DMS153 (cell line): ENCODE measurements at regions not wholly inside any gene's neighbourhood (a gene's known extent, or its start where the extent isn't known, plus 50 kb on each side); places are given as distances from the start of the nearest gene placed in this dataset.

Experiments used
- DNase-seq: peaks from one replicate; lab custom pipeline; 2025; lab: John Stamatoyannopoulos, UW

GRCh38 chr6:147757291-147757690 is 248.8 kb downstream of the SAMD5 start:
- no peak for DNase-seq

- no peak for DNase-seq
These were observed 249.8 kb downstream of the SAMD5 start for GRCh38 chr6:147758303-147758702.

GRCh38 chr6:147759093-147759492 is 250.6 kb downstream of the SAMD5 start:
- no peak for DNase-seq

GRCh38 chr6:147759536-147759935 is 251.0 kb downstream of the SAMD5 start:
- DNase-seq = no peak

DNA sequence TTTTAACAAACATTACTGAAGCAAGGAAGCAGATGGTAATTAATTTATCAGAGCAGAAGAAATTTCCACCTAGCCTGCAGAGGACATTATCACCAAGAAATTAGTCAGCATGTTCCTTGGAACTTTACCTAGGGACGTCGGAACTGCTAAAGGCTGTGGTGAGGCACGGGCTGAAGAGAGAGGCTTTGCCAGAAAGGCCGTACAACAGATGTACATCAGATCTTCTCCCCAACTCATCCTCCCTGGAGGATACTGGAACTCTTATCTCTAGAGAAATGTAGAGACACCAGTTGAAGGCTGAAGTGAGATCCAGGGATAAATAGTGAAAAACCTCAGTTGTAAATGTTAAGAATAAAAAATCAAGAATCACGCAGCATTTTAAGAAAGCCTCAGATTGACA is 257.1 kb downstream of the SAMD5 start:
- DNase-seq = no peak

- peak; percentile 55 for DNase-seq
These were observed 260.5 kb downstream of the SAMD5 start for GRCh38 chr6:147768969-147769368.

DNA sequence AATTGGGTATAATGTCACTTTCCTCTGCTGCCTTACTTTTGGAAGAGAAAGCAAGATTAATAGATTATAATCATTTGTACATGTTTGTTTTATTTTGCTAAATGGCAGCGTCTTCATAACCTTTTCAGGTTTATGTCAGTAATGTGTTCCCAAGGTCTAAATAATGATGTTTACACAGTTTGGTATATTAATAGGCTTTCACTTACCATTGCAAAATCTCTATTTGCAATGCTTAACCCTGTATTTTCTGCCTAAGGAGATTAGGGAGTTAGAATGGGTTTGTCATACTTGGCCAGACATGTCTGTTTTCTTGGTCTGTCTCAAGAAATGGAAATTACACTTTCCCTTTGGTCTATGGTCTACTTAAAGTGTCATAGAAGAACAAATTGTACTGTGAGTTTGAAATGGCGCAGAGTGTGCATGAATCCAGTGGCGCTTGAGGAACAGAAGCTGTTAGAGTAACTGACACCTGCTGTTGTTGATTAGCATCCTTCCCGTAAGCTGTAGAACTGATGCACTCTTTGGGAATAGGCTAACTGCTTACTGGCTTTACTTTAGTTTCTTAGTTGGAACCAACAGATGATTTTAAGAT is 261.1 kb downstream of the SAMD5 start:
- DNase-seq = peak; percentile 65

DNA sequence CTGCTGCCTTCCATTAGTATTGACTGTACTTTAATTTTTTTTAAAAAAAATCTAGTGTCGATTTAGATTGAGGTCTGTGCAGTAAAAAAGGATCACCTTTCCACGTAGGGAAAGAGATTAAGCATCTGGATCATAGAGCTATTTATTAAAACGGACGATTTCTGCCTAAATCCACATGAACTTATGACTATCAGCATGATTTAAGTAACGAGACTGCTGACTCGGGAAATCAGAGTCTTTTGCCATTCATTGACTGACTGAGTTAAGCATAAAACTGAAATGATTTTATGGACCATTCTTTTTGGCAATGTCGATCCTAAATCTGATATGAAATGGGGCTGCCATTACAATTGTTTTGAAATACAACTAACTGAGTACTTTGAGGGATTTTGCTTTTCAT is 261.7 kb downstream of the SAMD5 start:
- DNase-seq = no peak

DNA sequence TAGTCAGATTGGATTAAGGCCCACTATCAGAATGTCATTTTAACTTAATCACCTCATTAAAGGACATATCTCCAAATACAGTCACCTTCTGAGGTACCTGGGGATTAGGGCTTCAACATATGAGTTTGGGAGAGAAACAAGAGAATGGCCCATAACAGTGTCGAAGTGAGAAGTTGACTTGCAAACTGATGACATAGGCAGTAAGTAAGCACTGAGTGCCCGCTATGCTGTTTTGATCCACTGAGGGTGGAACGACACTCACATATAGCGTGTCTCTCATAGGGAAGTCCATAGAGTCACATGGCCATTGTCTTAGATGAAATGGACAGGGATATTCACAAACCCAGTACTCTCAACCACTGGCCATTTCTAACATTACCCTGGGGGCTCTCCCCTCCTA is 264.2 kb downstream of the SAMD5 start:
- no peak for DNase-seq

- no peak for DNase-seq
These were observed 266.4 kb downstream of the SAMD5 start for GRCh38 chr6:147774856-147775255.

DNA sequence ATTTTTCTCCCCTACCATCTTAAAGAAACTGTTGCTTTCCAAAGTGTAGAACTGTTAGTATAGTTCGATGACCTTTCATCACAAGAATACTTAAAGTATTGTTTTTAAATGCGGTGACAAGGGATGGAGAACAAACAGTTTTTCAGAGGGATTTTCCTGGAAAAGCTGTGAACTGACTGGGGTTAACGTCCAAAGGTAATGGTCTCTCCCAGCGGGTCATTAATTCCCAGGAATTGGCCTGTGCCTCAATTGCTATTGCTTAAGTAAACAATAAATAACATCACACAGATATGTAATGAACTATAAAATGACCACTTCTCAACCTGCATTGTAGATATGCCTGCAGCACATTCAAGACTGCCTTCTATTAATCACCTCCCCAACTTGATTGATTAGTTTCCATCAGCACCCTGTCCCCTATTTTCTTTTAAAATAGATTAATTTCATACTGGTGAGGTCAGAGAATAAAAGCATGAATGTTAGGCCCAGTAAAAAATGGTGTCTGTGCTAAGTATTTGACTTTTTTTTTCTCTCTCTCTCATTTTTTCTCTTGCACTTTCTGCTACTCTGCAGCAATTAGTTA is 268.2 kb downstream of the SAMD5 start:
- DNase-seq = no peak

GRCh38 chr6:147779624-147780023 is 271.1 kb downstream of the SAMD5 start:
- DNase-seq = peak; percentile 68

DNA sequence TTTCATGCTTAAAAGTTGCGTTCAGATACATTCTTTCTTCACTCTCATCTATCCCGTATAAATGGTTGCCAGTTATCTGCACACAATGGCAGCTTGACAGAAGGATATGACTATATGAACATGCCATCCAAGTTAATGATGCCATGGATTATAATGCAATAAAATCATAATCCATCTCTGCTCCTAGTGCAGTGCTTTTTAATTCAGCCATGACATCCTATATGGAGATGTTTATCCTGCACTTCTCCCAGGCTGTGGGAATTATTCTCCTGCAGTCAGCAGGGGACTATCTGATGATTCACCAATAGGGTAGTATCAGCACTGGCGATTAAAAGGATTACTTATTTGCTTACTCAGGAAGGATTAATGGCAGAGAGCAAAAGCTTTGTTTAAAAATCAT is 273.8 kb downstream of the SAMD5 start:
- DNase-seq = peak; percentile 81

DNA sequence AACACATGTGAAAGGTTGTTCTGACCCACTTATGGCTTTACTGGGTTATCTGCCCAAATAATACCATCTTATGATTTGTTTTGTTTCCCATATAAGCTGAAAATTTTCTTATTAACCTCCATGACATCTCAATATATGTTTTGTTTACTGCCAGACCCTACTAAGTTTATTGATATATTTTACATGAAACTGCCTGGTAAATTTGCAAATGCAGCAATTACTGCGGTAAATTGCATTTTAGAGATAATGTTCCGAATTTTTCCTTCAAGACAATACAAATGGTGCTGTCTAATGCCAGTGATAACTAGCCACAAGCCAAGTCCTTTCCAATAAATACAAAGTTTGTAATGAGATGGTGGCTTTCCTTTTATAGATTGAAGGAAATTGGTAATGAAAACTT is 275.9 kb downstream of the SAMD5 start:
- DNase-seq = no peak

DNA sequence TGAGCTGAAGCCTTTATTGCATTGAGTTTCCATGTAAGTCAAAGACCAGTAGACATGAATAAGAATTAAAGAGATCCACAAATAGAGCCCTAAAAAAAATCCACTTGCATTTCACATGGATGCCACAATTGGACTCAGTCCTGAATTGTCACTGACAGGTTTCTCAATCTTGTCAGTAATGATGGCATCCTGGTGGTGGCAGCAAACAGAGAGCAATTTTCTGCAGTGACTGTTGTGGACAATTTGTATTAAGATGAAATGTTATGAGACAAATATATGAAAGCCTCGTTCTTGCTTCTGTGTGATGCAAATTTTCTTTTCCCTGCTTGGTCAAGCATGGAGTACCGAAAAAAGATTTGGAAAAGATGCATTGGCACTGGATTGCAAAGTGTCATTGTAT is 278.9 kb downstream of the SAMD5 start:
- no peak for DNase-seq

GRCh38 chr6:147789430-147789947 is 281.0 kb downstream of the SAMD5 start:
- DNase-seq = no peak

DNA sequence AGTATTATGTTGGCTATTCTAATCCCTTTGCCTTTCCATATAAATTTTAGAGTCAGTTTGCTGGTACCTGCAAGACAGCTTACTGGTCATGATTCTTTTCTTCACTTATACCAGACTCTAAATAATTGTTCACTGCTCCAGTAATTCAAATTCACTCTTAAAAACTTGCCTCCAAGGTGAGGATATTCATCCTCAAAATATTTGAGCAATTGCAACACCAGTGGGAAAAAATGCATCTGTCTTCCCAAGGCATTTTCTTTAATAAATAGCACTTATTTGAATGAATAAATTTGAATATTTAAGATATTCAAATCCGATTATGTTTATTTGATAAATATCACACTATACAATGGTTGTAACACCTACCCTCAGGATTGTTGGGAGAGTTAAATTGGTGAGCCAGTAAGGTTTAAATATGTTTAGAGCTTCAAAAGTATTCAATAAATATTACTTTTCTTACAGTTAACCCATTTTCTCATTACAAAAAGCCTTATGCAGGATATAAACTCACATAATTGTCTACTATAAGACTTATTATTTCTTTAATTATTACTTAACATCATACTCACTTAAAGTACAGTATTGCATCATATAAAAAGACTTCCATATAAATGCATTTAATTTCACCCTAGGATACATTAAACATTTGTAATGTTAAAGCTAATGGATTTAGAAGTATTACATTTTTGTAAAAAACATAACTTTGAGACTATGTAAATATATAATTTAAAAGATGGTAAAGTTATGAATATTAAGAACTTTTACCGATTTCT is 285.6 kb downstream of the SAMD5 start:
- no peak for DNase-seq

GRCh38 chr6:147802459-147802858 is 294.0 kb downstream of the SAMD5 start:
- no peak for DNase-seq

- DNase-seq = peak; percentile 55
These were observed 296.7 kb downstream of the SAMD5 start for GRCh38 chr6:147805155-147805554.

DNA sequence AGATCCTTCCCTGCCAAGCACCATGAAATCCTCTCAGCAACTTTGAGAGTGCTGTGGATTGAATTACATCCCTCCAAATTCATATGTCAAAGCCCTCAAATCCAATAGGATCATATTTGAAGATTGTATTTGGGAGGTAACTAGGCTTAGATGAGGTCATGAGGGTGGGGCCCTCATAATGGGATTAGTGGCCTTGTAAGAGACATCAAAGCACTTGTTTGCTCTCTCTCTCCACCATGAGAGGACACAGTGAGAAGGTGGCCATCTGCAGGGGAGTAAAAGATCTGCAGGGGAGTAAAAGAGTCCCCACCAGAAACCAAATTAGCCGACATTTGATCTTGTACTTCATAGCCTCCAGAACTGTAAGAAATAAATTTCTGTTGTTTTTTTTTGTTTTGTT is 298.2 kb downstream of the SAMD5 start:
- no peak for DNase-seq

- DNase-seq = no peak
These were observed 300.1 kb downstream of the SAMD5 start for GRCh38 chr6:147808640-147809039.

GRCh38 chr6:147811913-147812629 is 303.6 kb downstream of the SAMD5 start:
- DNase-seq = no peak
